ENCODE measurements at regions not wholly inside any gene's neighbourhood (a gene's known extent, or its start where the extent isn't known, plus 50 kb on each side); places are given as distances from the start of the nearest gene placed in this dataset.

DNA sequence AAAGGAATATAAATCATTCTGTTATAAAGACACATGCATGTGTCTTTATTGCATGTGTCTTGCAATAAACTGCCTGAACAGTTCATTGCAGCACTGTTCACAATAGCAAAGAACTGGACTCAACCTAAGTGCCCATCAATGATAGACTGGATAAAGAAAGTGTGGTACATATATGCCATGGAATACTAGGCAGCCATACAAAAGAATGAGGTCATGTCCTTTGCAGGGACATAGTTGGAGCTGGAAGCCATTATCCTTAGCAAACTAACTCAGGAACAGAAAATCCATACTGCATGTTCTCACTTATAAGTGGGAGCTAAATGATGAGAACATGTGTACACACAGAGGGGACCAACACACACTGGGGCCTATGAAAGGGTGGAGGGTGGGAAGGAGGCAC lies 63.7 kb upstream of the CHD1 start:
- Histone ChIP-seq H3K9me3 (ENCODE audit: control insufficient read depth in 2 of 2, low read length in 2 of 2) (no peaks in the 10 kb centered on the region), H3K27ac (ENCODE audit: low read depth in 2 of 2, low read length in 2 of 2) (no peak overlapping the region), H3K27me3 (ENCODE audit: control insufficient read depth in 2 of 2, insufficient read depth in 2 of 2, low read length in 2 of 2) (no peaks in the 10 kb centered on the region), H3K9ac (ENCODE audit: low read depth in 1 of 2, low read length in 2 of 2) (no peak overlapping the region), H3K36me3 (ENCODE audit: control insufficient read depth in 2 of 2, insufficient read depth in 2 of 2, low read length in 2 of 2) (no peaks in the 10 kb centered on the region), H3K4me1 (ENCODE audit: control insufficient read depth in 2 of 2, insufficient read depth in 2 of 2, low read length in 2 of 2) (no peaks in the 10 kb centered on the region), H3K4me3 (ENCODE audit: low read length in 2 of 2) (no peak overlapping the region)

GRCh38 chr5:98989727-98990126 lies 60.9 kb upstream of the CHD1 start:
- H3K9ac ChIP-seq (ENCODE audit: low read depth in 1 of 2, low read length in 2 of 2): no peak overlapping the region
- H3K27me3 ChIP-seq (ENCODE audit: control insufficient read depth in 2 of 2, insufficient read depth in 2 of 2, low read length in 2 of 2): no peaks in the 10 kb centered on the region
- H3K27ac ChIP-seq (ENCODE audit: low read depth in 2 of 2, low read length in 2 of 2): no peak overlapping the region
- no peak overlapping the region for H3K4me3 ChIP-seq (ENCODE audit: low read length in 2 of 2)
- H3K36me3 ChIP-seq (ENCODE audit: control insufficient read depth in 2 of 2, insufficient read depth in 2 of 2, low read length in 2 of 2): no peaks in the 10 kb centered on the region
- H3K4me1 ChIP-seq (ENCODE audit: control insufficient read depth in 2 of 2, insufficient read depth in 2 of 2, low read length in 2 of 2): no peaks in the 10 kb centered on the region
- H3K9me3 ChIP-seq (ENCODE audit: control insufficient read depth in 2 of 2, low read length in 2 of 2): no peaks in the 10 kb centered on the region

GRCh38 chr5:98986587-98986986 lies 57.8 kb upstream of the CHD1 start:
- Histone ChIP-seq H3K27me3 (ENCODE audit: control insufficient read depth in 2 of 2, insufficient read depth in 2 of 2, low read length in 2 of 2) (no peaks in the 10 kb centered on the region), H3K9me3 (ENCODE audit: control insufficient read depth in 2 of 2, low read length in 2 of 2) (no peaks in the 10 kb centered on the region), H3K36me3 (ENCODE audit: control insufficient read depth in 2 of 2, insufficient read depth in 2 of 2, low read length in 2 of 2) (no peaks in the 10 kb centered on the region), H3K27ac (ENCODE audit: low read depth in 2 of 2, low read length in 2 of 2) (no peak overlapping the region), H3K4me1 (ENCODE audit: control insufficient read depth in 2 of 2, insufficient read depth in 2 of 2, low read length in 2 of 2) (no peaks in the 10 kb centered on the region), H3K9ac (ENCODE audit: low read depth in 1 of 2, low read length in 2 of 2) (no peak overlapping the region), H3K4me3 (ENCODE audit: low read length in 2 of 2) (no peak overlapping the region)

GRCh38 chr5:98982880-98983279 lies 54.1 kb upstream of the CHD1 start:
- Histone ChIP-seq H3K36me3 (ENCODE audit: control insufficient read depth in 2 of 2, insufficient read depth in 2 of 2, low read length in 2 of 2) (no peaks in the 10 kb centered on the region), H3K9me3 (ENCODE audit: control insufficient read depth in 2 of 2, low read length in 2 of 2) (no peaks in the 10 kb centered on the region), H3K4me3 (ENCODE audit: low read length in 2 of 2) (no peak overlapping the region), H3K27ac (ENCODE audit: low read depth in 2 of 2, low read length in 2 of 2) (no peak overlapping the region), H3K9ac (ENCODE audit: low read depth in 1 of 2, low read length in 2 of 2) (no peak overlapping the region), H3K27me3 (ENCODE audit: control insufficient read depth in 2 of 2, insufficient read depth in 2 of 2, low read length in 2 of 2) (no peaks in the 10 kb centered on the region), H3K4me1 (ENCODE audit: control insufficient read depth in 2 of 2, insufficient read depth in 2 of 2, low read length in 2 of 2) (no peaks in the 10 kb centered on the region)

Data from mucosa of rectum (tissue), 2 donors.